Endothelial cell of umbilical vein (primary cell): ENCODE measurements at regions not wholly inside any gene's neighbourhood (a gene's known extent, or its start where the extent isn't known, plus 50 kb on each side); places are given as distances from the start of the nearest gene placed in this dataset.

Source experiments
- BruUV-seq: library from RNA; stranded (reverse); fragments of 400-500 nt; replicated peaks from 2 replicates; lab custom pipeline; 2021; lab: Mats Ljungman, UMichigan
- CTCF ChIA-PET: fragments of 300-600, 350-600 bp; sonication (Branson Sonifier 250); formaldehyde crosslinking; loops from one replicate; lab custom pipeline; 2021; ENCODE audit warnings: antibody characterized with exemption, inconsistent platforms; lab: Charles Lee
- POLR2A ChIA-PET: fragments of 300-600, 350-600 bp; sonication (Branson Sonifier 250); formaldehyde crosslinking; loops from one replicate; lab custom pipeline; 2021; ENCODE audit warnings: antibody characterized with exemption, inconsistent platforms; lab: Charles Lee
- DNase-seq: peaks from one replicate; pipeline ENCODE4 v3.0.0-alpha.2; 2011; ENCODE audit warnings: low read depth, low spot score
- FAIRE-seq: peaks from 2 replicates; lab custom pipeline; 2011; peaks lifted over from hg19 to GRCh38; lab: Jason Lieb, UNC
- H2AFZ ChIP-seq: 2 replicates; pipeline ENCODE4 v1.6.0; 2012; ENCODE audit warnings: low read depth, low read length, control low read depth, inconsistent platforms
- H3K27ac ChIP-seq: 2 replicates; pipeline ENCODE4 v1.5.1; 2011; ENCODE audit warnings: low read depth, mild to moderate bottlenecking, control low read depth, low read length, moderate library complexity; ENCODE audit not compliant: insufficient read depth
- H3K27me3 ChIP-seq, 2 experiments: 2 replicates each; pipeline versions ENCODE4 v1.6.0 to v1.6.1; 2011; ENCODE audit warnings: low read length in 2 of 2, mixed read lengths in 1 of 2; ENCODE audit not compliant: control insufficient read depth in 2 of 2, insufficient read depth in 2 of 2
- H3K36me3 ChIP-seq, 2 experiments: 2 replicates in 1 of 2; 3 replicates in 1 of 2; pipeline ENCODE4 v1.5.1; 2011; ENCODE audit warnings: low read length in 2 of 2, mild to moderate bottlenecking in 1 of 2, moderate library complexity in 1 of 2; ENCODE audit not compliant: control insufficient read depth in 2 of 2, insufficient read depth in 2 of 2; ENCODE audit errors: extremely low read depth in 1 of 2
- H3K4me1 ChIP-seq: 3 replicates; pipeline ENCODE4 v1.5.1; 2011; ENCODE audit warnings: mild to moderate bottlenecking, low read length; ENCODE audit not compliant: control insufficient read depth, insufficient read depth; ENCODE audit errors: extremely low read depth
- H3K4me2 ChIP-seq: 2 replicates; pipeline ENCODE4 v1.6.1; 2011; ENCODE audit warnings: low read length, control low read depth, mixed read lengths; ENCODE audit not compliant: insufficient read depth
- H3K4me3 ChIP-seq, 3 experiments: fragments of 200-600 bp in 1 of 3; sonication (generic), shearing (Covaris generic) in 1 of 3; replicated peaks in 1 of 3; 2 replicates each; pipeline ENCODE4 v1.5.1; 2011 to 2016; ENCODE audit warnings: control low read depth in 3 of 3, low read length in 3 of 3, mild to moderate bottlenecking in 2 of 3, inconsistent platforms in 1 of 3, low read depth in 1 of 3, moderate library complexity in 1 of 3; ENCODE audit not compliant: insufficient read depth in 1 of 3
- H3K79me2 ChIP-seq: 2 replicates; pipeline ENCODE4 v1.6.0; 2012; ENCODE audit warnings: low read length, inconsistent platforms; ENCODE audit not compliant: control insufficient read depth, insufficient read depth
- H3K9ac ChIP-seq: replicated peaks from 2 replicates; pipeline ENCODE3; 2011; ENCODE audit warnings: low read length, control low read depth; ENCODE audit not compliant: insufficient read depth; ENCODE audit errors: extremely low read depth
- H3K9me1 ChIP-seq: replicated peaks from 3 replicates; pipeline ENCODE4 v1.6.0; 2011; ENCODE audit warnings: mild to moderate bottlenecking, low read length; ENCODE audit not compliant: control insufficient read depth, insufficient read depth; ENCODE audit errors: extremely low read depth
- H3K9me3 ChIP-seq: replicated peaks from 2 replicates; pipeline ENCODE4 v1.5.1; 2012; ENCODE audit warnings: low read length, inconsistent platforms; ENCODE audit not compliant: control insufficient read depth, insufficient read depth
- H4K20me1 ChIP-seq: replicated peaks from 2 replicates; pipeline ENCODE3; 2011; ENCODE audit warnings: mild to moderate bottlenecking, low read length; ENCODE audit not compliant: control insufficient read depth, insufficient read depth; ENCODE audit errors: extremely low read depth
- EZH2 ChIP-seq: IDR thresholded peaks from 2 replicates; pipeline ENCODE4 v1.6.1; 2012; ENCODE audit warnings: borderline replicate concordance, low read depth, mild to moderate bottlenecking, moderate library complexity, low read length, inconsistent platforms; ENCODE audit not compliant: severe bottlenecking
- FOS ChIP-seq: IDR thresholded peaks from 2 replicates; pipeline ENCODE4 v1.6.1; 2011; ENCODE audit warnings: mild to moderate bottlenecking, low read length, moderate library complexity, borderline replicate concordance; ENCODE audit not compliant: insufficient read depth
- GATA2 ChIP-seq: IDR thresholded peaks from 2 replicates; pipeline ENCODE4 v1.7.0; 2011; ENCODE audit warnings: low read depth, mild to moderate bottlenecking, moderate library complexity, mixed read lengths, low read length; ENCODE audit not compliant: insufficient read length, insufficient read depth
- JUN ChIP-seq: IDR thresholded peaks from 2 replicates; pipeline ENCODE4 v1.6.1; 2011; ENCODE audit warnings: borderline replicate concordance, low read depth; ENCODE audit not compliant: insufficient read length, insufficient read depth
- MYC ChIP-seq: IDR thresholded peaks from one replicate; pipeline ENCODE4 v1.6.1; 2011; ENCODE audit warnings: mild to moderate bottlenecking, low read depth, low read length
- POLR2A ChIP-seq: IDR thresholded peaks from 2 replicates; pipeline ENCODE4 v1.6.1; 2012; ENCODE audit warnings: low read depth, mild to moderate bottlenecking, control low read depth, low read length
- POLR2AphosphoS5 ChIP-seq: IDR thresholded peaks from 2 replicates; pipeline ENCODE4 v1.6.1; 2012; ENCODE audit warnings: low read depth, mild to moderate bottlenecking, control low read depth, low read length, moderate library complexity; ENCODE audit not compliant: insufficient read depth
- dilution Hi-C: fragments of 300-500 bp; cut with MboI; formaldehyde crosslinking; loops from one replicate; pipeline ENCODE4 v1.15.0; 2019; ENCODE audit warnings: low sequenced_read_pairs; ENCODE audit not compliant: extremely low pct_ligation_motif_present
- intact Hi-C: fragments of 100-400 bp; cut with micrococcal nuclease; formaldehyde crosslinking; loops from one replicate; pipeline ENCODE4 v1.10.0; 2022
- TF ChIP-seq, protein P1 (sequence below): IDR thresholded peaks from 2 replicates; pipeline ENCODE4 v1.6.1; 2011; ENCODE audit not compliant: insufficient read depth, insufficient read length
- TF ChIP-seq, protein P2 (sequence below), 2 donors: IDR thresholded peaks; 1 replicate in 1 of 2; 2 replicates in 1 of 2; pipeline ENCODE4 v1.5.1; 2011; ENCODE audit warnings: low read length in 2 of 2, mild to moderate bottlenecking in 2 of 2, moderate library complexity in 2 of 2, control low read depth in 1 of 2, inconsistent platforms in 1 of 2, low read depth in 1 of 2; ENCODE audit not compliant: insufficient read depth in 1 of 2; ENCODE audit errors: extremely low read depth in 1 of 2

DNA sequence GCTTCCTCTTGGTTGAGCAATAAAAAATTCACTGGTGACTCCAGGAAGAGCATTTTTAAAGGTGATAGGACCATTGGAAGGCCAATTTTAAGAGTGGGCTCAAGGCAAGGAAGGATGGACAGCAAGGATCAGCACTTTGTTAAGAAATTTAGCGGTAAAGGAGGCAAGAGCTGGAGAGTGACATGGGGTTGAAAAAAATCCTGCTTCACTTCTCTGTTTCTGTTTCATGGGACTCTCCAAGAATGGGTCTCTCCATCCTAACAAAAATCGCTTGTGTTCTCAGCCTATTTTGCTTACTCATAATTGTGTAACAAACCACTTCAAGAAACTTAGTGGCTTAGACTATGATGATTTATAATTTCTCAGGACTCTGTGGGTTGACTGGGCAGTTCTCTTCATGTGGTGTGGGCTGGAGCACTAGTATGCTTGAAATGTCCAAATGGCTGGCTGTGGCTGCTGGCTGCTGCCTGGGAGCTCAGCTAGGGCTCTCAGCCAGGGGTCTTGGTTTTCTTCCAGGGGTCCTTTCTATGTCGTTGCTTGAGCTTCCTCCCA lies 59.8 kb upstream of the ZNRF2 start:
- Histone ChIP-seq H3K9me1 (no peaks in the 10 kb centered on the region), H3K9me3 (no peaks in the 10 kb centered on the region), H3K36me3 (no peaks in the 10 kb centered on the region), H3K4me2 (no peak overlapping the region), H2AFZ (no peak overlapping the region), H4K20me1 (no peaks in the 10 kb centered on the region), H3K4me3 (no peak overlapping the region), H3K4me1 (peaks cover 9% of the 10 kb centered on the region), H3K9ac (no peak overlapping the region), H3K79me2 (no peaks in the 10 kb centered on the region), H3K27ac (no peak overlapping the region), H3K27me3 (no peaks in the 10 kb centered on the region)
- dilution Hi-C loops = no loop called here
- TF ChIP-seq POLR2AphosphoS5 = no peak
- TF ChIP-seq MYC = no peak
- TF ChIP-seq, protein P1, sequence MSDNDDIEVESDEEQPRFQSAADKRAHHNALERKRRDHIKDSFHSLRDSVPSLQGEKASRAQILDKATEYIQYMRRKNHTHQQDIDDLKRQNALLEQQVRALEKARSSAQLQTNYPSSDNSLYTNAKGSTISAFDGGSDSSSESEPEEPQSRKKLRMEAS = no peak
- no peak for TF ChIP-seq EZH2
- TF ChIP-seq, protein P2, sequence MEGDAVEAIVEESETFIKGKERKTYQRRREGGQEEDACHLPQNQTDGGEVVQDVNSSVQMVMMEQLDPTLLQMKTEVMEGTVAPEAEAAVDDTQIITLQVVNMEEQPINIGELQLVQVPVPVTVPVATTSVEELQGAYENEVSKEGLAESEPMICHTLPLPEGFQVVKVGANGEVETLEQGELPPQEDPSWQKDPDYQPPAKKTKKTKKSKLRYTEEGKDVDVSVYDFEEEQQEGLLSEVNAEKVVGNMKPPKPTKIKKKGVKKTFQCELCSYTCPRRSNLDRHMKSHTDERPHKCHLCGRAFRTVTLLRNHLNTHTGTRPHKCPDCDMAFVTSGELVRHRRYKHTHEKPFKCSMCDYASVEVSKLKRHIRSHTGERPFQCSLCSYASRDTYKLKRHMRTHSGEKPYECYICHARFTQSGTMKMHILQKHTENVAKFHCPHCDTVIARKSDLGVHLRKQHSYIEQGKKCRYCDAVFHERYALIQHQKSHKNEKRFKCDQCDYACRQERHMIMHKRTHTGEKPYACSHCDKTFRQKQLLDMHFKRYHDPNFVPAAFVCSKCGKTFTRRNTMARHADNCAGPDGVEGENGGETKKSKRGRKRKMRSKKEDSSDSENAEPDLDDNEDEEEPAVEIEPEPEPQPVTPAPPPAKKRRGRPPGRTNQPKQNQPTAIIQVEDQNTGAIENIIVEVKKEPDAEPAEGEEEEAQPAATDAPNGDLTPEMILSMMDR (IDR thresholded peaks at IDR 0.05; ENCODE audit: extremely low read depth in 1 of 2, insufficient read depth in 1 of 2, low read depth in 1 of 2, low read length in 2 of 2) = no peak
- TF ChIP-seq POLR2A = no peak
- no peak for TF ChIP-seq FOS
- TF ChIP-seq GATA2 = no peak
- no peak for TF ChIP-seq JUN
- intact Hi-C loops = no loop called here
- BruUV-seq = no TSS peak
- ChIA-PET POLR2A (no interaction called here), CTCF (no interaction called here)
- DNase-seq = no peak
- no peak for FAIRE-seq
